GM19452 (cell line): ENCODE measurements at regions not wholly inside any gene's neighbourhood (a gene's known extent, or its start where the extent isn't known, plus 50 kb on each side); places are given as distances from the start of the nearest gene placed in this dataset.
"Not testable (repeated sequence)": the region's sequence is repeated elsewhere in the genome, so short reads cannot be mapped to it uniquely, and the experiment has no call there.

Experiments used
- ATAC-seq: cut with Tn5 transposase; IDR thresholded peaks from one replicate; pipeline ENCODE4 v1.9.1; 2021; ENCODE audit not compliant: unreplicated experiment

DNA sequence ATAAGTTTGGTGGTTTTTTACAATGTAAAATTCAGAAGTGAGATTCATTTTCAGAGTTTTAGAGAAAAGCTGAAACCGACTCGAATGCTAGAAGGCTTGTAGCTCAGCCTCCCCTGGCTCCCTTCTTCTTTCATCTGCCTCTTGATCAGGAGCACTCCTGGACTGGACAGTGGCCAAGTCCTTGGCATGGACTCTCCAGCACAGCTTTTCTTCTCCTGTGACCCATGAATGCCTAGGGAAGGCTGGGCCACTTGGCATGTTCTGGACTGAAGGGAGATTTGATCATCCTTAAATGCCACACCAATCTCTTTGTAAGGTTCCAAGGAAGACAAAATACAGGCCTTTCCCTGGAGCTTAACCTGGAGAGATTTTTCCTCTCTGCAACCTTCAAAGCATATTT, 384.0 kb upstream of the SASH1 start:
- no peak for ATAC-seq

DNA sequence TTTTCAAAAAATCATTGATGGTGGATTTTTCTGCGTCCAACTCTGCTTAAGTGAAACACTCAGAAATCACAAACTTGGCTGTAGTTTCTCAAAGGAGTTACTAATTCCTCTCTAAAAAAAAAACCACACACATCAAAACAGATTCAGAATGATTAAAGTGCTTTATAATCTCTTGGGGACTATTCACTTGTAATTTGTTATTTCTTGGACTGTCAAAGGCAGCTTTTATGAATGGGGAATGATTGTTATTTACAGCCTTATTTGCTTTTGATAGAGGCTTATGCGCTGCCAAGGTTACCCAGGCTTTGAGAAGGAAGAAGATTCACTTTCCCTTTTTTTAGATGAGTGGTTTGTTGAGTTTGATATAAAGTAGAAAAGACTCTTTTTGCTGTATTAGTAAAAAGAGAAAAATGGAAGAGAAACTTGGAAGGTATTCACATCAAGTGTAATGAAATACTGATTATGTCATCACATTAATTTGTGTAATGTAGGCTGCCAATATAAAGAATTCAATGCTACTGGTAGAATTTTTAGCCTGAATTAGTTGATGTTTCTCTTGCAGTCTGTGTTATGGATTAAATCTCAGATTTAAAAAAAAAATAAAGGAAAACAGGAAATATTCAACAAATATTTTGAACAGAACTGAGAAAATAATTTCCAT, 381.0 kb upstream of the SASH1 start:
- no peak for ATAC-seq

DNA sequence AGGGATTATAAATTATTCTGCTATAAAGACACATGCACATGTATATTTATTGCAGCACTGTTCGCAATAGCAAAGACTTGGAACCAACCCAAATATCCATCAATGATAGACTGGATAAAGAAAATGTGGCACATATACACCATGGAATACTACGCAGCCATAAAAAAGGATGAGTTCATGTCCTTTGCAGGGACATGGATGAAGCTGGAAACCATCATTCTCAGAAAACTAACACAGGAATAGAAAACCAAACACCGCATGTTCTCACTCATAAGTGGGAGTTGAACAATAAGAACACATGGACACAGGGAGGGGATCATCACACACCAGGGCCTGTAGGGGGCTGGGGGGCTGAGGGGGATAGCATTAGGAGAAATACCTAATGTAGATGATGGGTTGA, 377.2 kb upstream of the SASH1 start:
- ATAC-seq, result not testable (repeated sequence)

DNA sequence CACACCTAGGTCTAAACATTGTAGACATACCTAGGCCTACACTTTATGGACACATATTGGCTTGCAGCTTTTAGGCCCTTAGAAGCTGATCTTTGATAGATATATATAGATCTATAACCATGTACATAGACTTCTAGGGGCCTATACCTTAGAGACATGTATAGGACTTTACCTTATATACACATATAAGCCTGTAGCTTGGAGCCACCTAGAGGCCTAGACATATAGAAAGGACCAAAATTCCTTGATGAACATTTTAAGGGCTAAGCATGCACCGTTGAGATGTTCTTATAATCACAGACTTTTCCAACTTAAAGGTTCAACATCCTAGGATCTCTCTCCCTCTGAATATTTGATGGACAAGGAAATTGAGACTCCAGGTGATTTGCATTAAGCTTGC, 371.7 kb upstream of the SASH1 start:
- no peak for ATAC-seq

DNA sequence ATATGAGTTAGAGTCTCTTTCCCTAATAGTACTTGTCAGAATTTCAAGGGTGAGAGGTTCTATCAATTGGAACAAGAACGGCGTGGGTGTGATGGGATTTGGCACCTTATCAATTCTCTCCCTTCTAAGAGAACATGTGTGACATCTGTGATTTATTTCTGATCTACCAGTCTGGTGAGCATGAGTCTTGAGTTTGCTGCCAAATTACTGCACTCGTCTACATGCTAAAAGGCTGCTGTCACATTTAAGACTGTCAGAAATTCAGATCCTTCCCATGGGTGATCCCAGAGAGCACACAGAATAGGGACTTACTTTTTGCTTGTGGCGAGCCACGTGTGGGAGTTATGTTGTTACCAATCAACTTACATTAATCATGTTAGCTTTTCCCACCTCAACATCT, 370.2 kb upstream of the SASH1 start:
- no peak for ATAC-seq

DNA sequence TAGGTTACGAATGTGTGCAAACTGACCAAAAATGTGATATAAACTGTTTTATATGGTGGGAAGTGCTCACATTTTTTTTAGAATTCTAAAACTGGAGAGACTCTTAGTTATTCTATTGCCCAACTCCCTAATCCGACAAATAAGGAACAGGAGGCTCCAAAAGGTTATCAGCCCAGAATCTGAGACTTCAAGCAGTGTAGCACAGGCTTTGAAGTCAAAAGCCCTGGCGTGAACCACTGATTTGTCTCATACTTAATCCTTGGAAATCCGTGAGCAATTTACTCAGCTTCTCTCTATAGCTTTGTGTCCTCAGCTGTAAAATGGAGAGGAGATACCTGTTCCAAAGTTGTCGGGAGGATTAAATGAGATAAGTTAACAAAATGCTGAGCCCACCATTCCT, 368.8 kb upstream of the SASH1 start:
- ATAC-seq, result no peak

DNA sequence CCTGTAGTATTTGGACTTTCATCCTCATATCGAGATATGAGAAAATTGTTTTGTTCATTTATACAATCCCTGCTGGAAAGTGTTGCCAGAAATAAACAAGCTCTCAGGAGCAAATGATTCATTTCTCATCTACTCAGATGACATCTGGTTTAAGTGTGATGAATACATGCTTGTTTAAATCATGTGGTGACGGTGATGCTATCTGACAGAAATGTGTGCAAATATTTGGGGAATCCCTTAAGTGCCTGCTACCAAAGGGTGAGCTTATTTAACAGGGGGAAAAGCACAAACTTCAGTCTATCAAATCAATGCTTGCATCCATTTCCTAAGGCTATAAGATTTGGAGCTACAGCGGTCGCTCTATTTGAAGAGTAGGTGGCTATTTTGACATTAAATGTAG, 368.3 kb upstream of the SASH1 start:
- no peak for ATAC-seq

DNA sequence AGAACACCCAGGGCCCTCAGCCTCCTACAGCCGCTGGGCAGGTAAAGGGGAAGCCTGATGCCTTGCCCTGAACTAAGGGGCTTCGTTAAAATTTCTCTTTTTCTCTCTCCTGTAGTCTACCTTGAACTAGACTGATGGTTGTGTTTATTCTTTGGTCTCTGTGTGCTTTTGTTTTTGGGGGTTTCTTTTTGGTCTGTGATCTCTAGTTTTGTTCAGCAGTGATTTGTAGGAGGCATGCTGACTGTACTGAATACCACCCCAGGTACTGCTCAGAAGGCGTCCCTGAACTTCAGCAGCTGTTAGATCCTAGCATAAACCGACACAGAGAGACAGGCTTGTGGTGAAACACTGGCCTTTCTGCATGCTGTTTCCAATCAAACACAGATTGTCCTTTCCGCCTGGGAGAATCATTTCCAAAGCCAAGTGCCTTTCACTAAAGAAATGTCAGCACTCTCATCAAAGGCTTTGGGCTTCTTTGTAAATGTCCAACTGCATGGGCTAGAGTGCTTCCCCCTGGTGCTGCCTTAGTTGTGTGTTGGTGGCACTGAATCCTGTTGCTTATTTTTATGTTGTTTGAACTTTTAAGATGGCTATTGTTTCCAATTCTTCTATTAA, 364.7 kb upstream of the SASH1 start:
- ATAC-seq, result no peak

DNA sequence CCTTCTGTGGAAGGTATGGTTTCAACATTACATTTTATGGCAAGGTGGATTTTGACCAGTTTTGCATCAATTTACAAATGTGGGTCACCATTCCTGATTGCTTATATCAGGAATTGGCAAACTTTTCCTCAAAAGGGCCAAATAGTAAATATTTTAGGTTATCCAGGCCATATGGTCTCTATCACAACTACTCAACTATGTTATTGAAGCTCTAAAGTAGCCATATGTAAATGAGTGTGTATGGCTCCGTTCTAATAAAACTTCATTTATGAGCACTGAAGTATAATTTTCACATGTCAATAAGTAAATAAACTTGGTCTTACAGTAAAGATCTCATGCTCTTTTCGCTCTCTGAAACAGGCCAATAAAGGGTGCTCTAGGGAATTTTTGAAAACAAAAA, 362.7 kb upstream of the SASH1 start:
- no peak for ATAC-seq

DNA sequence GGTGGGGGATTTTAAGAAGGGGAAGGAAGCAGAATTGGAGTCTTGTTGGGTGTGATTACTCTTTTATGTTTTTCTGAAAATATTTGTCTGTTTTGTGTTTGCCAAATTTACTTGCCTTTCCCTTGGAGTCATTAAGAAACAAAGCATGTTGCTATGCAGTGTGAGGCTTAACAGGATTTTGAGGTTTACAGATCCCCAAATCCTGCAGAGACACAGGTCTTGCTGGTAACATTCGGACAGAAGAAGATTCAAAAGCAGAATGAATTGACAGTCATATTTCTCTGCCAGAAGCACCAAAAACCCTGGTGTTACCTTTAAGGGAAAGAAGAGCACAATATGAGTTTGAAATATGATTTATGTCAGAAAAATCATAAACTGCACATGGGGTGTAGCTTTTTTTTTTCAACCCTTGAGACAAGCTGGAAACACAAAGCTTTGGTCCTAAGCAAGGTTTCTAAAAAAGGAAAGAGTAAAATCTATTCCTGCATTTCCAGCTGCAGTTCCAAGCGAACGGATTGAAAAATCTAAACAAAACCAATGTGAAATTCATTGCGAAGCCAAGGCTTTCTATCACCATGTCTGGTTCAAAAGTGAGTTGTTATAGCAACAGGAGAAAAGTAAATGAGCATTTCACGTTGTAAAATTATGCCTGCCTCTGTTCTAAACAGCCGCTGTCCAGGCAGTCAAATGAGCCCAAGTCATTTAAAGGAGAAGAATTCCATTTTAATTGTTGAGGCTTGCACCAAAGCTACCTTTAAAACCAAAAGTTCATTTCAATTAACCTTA, 358.9 kb upstream of the SASH1 start:
- ATAC-seq, result no peak

DNA sequence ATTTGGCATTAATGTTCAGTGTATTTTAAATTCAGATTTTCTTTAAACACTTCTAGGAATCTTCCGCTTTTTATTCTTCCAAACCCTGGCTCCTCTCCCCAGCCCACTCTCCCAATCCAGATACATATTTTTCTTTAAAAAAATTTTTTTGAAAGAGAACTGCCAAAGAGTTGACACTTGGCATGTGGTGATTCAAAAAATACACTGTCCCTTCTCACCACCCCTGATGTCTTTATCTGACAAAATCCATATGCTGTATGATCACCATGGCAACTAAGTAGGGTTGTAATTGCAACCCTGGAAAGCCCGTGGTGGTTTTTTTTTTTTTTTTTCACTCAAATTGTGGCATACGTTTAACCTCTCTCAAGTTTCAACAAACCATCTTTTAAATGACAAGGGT, 355.8 kb upstream of the SASH1 start:
- no peak for ATAC-seq

DNA sequence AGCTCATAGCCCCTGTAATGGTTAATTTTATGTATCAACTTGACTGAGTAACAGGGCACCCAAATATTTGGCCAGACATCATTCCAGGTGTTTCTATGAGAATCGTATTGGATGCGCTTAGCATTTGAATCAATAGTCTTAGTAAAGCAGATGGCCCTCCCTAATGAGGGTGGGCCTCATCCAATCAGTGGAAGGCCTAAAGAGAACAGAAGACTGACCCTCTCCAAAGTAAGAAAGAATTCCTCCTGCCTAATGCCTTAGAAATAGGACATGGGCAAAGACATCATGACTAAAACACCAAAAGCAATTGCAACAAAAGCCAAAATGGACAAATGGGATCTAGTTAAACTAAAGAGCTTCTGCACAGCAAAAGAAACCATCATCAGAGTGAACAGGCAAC, 352.5 kb upstream of the SASH1 start:
- no peak for ATAC-seq

DNA sequence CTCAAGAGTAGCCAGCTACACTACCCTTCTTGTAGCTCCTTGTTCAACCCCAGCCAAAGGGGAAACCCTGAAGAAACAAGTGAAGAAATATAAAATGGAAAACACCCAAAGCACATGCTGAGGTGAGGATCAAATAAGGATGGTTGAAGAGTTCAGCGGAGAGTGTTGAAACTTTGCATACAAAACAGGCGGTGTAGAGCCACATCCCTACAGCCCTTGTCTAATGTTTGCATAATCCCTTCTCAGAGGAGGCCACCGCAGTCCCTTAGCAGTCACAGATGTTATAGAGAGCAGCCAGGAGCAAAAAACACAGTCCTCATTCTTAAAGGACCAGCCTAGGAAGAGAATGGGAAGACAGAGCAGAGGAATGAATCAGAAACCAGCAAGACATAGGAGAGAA, 350.7 kb upstream of the SASH1 start:
- ATAC-seq, result no peak

DNA sequence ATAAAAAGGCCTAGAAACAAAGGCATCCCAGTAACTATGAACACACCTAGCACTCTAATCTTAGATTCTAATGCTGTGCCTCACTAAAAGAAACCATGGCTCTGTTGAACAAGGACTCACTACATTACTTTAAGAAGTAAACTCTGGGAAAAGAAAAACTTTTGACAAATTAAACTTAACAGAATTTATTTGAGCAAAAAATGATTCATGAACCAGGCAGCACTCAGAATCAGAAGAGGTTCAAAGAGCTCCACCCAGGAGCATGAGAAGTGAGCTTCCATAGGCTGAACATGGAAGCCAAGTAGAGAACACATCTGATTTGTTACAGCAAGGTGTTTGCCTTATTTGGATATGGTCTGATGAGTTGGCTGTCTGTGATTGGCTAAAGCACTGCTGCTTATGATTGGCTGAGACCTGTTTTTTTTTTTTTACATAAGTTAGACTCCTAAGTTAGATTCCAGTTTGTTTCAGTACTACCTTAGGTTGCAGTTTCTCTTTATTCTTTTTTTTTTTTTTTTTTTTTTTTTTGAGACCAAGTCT, 343.6 kb upstream of the SASH1 start:
- ATAC-seq, result no peak

DNA sequence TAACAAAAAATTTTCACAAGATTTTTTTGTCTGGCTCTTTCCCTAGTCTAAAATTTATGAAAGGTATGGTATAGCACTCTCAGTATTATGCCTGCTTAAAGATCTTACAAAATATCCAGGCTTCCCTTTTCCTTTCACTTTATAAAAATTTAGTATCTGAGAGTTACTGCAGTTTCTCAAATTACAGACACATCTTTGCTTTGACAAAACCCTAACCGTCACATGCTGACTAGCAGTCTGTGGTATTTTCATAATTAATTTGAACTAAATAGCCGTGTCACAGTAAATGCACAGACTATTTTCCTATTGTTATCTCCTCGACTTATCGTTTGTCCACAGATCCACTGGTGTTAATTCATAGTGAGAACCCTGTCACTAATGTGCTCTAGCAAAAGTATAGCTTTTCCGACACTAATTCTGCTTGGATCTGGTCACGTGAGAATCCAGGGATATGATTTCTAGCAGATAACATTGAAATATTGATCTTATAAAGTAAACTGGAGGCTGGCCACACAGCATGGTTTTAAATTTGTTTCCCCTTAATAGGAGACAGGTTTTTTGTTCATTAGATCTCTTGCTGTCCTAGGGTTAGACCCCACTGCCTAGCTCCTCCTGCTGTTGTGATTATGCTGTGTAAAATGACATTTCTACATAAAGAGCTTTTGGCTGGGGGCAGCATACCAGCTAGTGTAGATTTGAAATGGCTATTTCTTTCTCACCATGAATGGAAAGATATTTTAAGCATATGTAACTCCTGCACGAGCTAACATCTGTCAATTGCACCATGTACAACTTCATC, 340.6 kb upstream of the SASH1 start:
- no peak for ATAC-seq

DNA sequence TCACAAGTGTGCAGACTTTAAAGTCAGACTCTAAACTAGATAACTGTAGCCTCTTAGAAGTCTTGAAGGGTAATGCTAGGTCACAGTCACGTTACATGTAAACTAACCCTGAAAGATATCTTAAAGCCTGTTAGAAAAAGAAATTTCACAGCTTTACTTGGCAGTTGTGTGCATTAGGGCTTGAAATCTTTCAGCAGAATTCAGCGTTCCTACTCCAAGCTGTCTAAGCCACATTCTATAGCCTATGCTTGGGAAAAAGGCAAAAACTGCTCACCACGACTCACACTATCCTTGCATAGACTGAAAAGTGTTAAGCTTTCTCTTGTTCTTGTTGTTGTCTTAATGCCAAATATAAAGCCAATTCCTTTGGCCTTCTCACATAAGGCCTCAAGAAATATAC, 338.0 kb upstream of the SASH1 start:
- no peak for ATAC-seq

DNA sequence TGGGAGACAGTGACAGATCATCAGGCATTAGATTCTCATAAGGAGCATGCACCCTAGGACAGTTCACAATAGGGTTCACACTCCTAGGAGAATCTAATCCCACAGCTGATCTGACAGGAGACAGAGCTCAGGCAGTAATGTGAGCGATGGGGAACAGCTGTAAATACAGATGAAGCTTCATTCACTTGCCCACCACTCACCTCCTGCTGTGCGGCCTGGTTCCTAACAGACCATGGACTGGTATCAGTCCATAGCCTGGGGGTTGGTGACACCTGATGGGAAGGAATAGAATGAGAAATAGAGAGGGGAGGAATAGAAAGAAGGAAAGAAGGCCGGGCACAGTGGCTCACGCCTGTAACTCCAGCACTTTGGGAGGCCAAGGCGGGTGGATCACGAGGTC, 336.8 kb upstream of the SASH1 start:
- ATAC-seq, result no peak

DNA sequence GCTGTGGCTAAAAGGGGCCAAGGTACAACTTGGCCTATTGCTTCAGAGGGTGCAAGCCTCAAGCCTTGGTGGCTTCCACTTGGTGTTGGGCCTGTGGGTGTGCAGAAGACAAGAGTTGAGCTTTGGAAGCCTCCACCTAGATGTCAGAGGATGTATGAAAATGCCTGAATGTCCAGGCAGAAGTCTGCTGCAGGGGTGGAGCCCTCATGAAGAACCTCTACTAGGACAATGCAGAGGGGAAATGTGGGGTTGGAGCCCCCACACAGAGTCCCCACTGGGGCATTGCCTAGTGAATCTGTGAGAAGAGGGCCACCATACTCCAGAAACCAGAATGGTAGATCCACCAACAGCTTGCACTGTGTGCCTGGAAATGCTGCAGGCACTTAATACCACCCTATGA, 332.1 kb upstream of the SASH1 start:
- not testable (repeated sequence) for ATAC-seq

DNA sequence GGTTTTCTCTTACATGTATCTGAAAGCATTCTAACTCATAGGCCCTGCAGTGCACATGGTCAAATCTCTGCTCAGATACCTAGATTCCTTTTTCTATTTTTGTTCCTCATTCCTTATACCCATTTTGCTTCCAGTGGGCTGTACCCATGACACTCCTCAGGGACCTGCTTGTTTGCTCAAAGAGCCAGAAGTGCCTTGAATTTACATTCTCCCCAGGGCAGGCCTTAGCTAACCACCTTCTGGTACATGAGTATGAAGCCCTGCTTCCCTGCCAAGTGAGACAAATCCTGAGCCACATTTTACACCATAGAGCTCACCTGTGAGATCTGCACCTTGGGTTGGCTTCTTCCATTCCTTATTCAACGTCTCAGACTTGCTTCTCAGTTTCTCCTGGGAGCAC, 326.6 kb upstream of the SASH1 start:
- no peak for ATAC-seq

DNA sequence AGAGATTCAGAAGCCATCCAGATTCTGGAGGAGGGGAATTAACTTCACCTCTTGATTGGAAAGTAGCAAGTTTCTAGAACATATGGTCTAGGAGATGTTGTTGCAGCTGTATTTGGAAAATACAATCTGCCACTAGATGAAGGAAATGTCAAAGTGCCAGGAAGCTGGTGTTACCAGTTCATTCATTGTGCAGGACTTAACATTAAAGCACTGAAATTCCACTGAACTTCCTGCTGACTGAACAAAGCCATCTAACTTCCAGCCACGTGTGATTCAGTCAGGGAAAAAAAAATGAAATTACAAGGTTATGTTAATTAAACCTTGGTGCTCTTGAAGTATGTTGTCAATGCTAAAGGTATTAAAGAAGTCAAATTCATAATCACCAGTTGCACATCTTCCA, 321.5 kb upstream of the SASH1 start:
- ATAC-seq, result no peak

DNA sequence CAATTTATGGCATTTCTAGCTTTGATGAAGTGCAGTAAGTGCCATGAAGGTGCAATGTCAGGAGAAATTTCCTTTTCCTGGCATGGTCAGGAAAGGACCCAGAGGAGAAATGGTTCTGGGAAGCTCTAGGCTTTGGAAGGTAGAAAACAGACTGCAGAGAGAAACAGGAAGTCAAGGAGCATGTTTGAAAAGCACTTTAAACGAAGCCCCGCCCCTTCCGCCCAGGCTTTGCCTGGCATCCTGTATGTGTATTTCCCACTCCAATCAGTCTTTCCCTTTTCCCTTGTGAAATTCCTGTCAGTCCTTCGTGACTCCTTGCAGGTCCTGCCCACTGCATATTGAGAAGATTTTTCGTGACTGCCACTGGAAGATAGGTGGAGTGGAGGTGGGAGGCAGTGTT, 320.9 kb upstream of the SASH1 start:
- ATAC-seq, result no peak
